ENCODE measurements at regions not wholly inside any gene's neighbourhood (a gene's known extent, or its start where the extent isn't known, plus 50 kb on each side); places are given as distances from the start of the nearest gene placed in this dataset.

GRCh38 chr4:14434483-14434882 lies 567.8 kb upstream of the CPEB2 start:
- no peak for ATAC-seq

More at GRCh38 chr4:14434483-14434882, 567.8 kb upstream of the CPEB2 start:
- Histone ChIP-seq H3F3A (replicated peaks; ENCODE audit: low read depth) (no peaks in the 10 kb centered on the region), H3K79me2 (replicated peaks; ENCODE audit: insufficient read depth) (no peaks in the 10 kb centered on the region), H3K27me3 (ENCODE audit: insufficient read depth) (no peaks in the 10 kb centered on the region), H3K27ac (ENCODE audit: low read depth) (no peak overlapping the region), H3K9me2 (ENCODE audit: insufficient read depth) (0 out of 2 replicates have a peak, but pooled peaks cover 2% of the 10 kb centered on the region), H3K4me1 (ENCODE audit: insufficient read depth) (no peaks in the 10 kb centered on the region), H2AFZ (no peak overlapping the region), H4K20me1 (replicated peaks; ENCODE audit: insufficient read depth) (no peaks in the 10 kb centered on the region), H3K36me3 (ENCODE audit: insufficient read depth) (no peaks in the 10 kb centered on the region), H3K4me3 (no peak overlapping the region), H3K4me2 (no peak overlapping the region)
- TF ChIP-seq, protein P1, sequence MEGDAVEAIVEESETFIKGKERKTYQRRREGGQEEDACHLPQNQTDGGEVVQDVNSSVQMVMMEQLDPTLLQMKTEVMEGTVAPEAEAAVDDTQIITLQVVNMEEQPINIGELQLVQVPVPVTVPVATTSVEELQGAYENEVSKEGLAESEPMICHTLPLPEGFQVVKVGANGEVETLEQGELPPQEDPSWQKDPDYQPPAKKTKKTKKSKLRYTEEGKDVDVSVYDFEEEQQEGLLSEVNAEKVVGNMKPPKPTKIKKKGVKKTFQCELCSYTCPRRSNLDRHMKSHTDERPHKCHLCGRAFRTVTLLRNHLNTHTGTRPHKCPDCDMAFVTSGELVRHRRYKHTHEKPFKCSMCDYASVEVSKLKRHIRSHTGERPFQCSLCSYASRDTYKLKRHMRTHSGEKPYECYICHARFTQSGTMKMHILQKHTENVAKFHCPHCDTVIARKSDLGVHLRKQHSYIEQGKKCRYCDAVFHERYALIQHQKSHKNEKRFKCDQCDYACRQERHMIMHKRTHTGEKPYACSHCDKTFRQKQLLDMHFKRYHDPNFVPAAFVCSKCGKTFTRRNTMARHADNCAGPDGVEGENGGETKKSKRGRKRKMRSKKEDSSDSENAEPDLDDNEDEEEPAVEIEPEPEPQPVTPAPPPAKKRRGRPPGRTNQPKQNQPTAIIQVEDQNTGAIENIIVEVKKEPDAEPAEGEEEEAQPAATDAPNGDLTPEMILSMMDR (conservative IDR thresholded peaks at IDR 0.05; ENCODE audit: low read depth in 2 of 2), result no peak
- TF ChIP-seq CREB1 (CRISPR knock-in tag; IDR thresholded peaks at IDR 0.05; ENCODE audit: low read depth), result no peak
- TF ChIP-seq, protein P2, sequence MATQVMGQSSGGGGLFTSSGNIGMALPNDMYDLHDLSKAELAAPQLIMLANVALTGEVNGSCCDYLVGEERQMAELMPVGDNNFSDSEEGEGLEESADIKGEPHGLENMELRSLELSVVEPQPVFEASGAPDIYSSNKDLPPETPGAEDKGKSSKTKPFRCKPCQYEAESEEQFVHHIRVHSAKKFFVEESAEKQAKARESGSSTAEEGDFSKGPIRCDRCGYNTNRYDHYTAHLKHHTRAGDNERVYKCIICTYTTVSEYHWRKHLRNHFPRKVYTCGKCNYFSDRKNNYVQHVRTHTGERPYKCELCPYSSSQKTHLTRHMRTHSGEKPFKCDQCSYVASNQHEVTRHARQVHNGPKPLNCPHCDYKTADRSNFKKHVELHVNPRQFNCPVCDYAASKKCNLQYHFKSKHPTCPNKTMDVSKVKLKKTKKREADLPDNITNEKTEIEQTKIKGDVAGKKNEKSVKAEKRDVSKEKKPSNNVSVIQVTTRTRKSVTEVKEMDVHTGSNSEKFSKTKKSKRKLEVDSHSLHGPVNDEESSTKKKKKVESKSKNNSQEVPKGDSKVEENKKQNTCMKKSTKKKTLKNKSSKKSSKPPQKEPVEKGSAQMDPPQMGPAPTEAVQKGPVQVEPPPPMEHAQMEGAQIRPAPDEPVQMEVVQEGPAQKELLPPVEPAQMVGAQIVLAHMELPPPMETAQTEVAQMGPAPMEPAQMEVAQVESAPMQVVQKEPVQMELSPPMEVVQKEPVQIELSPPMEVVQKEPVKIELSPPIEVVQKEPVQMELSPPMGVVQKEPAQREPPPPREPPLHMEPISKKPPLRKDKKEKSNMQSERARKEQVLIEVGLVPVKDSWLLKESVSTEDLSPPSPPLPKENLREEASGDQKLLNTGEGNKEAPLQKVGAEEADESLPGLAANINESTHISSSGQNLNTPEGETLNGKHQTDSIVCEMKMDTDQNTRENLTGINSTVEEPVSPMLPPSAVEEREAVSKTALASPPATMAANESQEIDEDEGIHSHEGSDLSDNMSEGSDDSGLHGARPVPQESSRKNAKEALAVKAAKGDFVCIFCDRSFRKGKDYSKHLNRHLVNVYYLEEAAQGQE (IDR thresholded peaks at IDR 0.05; ENCODE audit: unreplicated experiment), result no peak
- no peak for TF ChIP-seq JUNB (IDR thresholded peaks at IDR 0.05; ENCODE audit: unreplicated experiment)
- TF ChIP-seq ZNF462 (CRISPR knock-in tag; IDR thresholded peaks at IDR 0.05), result no peak
- TF ChIP-seq STAT1 (IDR thresholded peaks at IDR 0.05; ENCODE audit: unreplicated experiment), result no peak
- no peak for TF ChIP-seq EZH2phosphoT487 (IDR thresholded peaks at IDR 0.05; ENCODE audit: unreplicated experiment)
- no peak for TF ChIP-seq EZH2 (IDR thresholded peaks at IDR 0.05; ENCODE audit: low read depth, unreplicated experiment)
- no peak for TF ChIP-seq ZNF114 (CRISPR knock-in tag; IDR thresholded peaks at IDR 0.05)
- TF ChIP-seq NANOG (IDR thresholded peaks at IDR 0.05; ENCODE audit: borderline replicate concordance), result no peak
- TF ChIP-seq ZNF331 (CRISPR knock-in tag; IDR thresholded peaks at IDR 0.05; ENCODE audit: low read depth), result no peak
- TF ChIP-seq, protein P3, sequence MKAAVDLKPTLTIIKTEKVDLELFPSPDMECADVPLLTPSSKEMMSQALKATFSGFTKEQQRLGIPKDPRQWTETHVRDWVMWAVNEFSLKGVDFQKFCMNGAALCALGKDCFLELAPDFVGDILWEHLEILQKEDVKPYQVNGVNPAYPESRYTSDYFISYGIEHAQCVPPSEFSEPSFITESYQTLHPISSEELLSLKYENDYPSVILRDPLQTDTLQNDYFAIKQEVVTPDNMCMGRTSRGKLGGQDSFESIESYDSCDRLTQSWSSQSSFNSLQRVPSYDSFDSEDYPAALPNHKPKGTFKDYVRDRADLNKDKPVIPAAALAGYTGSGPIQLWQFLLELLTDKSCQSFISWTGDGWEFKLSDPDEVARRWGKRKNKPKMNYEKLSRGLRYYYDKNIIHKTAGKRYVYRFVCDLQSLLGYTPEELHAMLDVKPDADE (IDR thresholded peaks at IDR 0.05), result no peak
- TF ChIP-seq POLR2AphosphoS5 (IDR thresholded peaks at IDR 0.05; ENCODE audit: low read depth), result no peak
- H3K27me3 Mint-ChIP-seq (ENCODE audit: insufficient read depth, low read depth, poor library complexity), result no peaks in the 10 kb centered on the region
- no peak overlapping the region for H3K27ac Mint-ChIP-seq
- H3K4me3 Mint-ChIP-seq, result no peak overlapping the region
- no peaks in the 10 kb centered on the region for H3K36me3 Mint-ChIP-seq (ENCODE audit: low read depth)
- no peak for DNase-seq (ENCODE audit: low spot score)
- H3K9me3 Mint-ChIP-seq, result no peaks in the 10 kb centered on the region; the same call in 2 of the 3 replicates
- H3K4me1 Mint-ChIP-seq, result peaks cover 3% of the 10 kb centered on the region; the same call in 1 of the 3 replicates

Data from GM23338 (cell line).